Keratinocyte (primary cell): ENCODE measurements at regions not wholly inside any gene's neighbourhood (a gene's known extent, or its start where the extent isn't known, plus 50 kb on each side); places are given as distances from the start of the nearest gene placed in this dataset.

Experiments used
- DNase-seq: peaks from one replicate; pipeline ENCODE4 v3.0.0-alpha.2; 2011; ENCODE audit warnings: low read depth, missing footprints, low spot score
- FAIRE-seq: peaks from 2 replicates; lab custom pipeline; 2011; peaks lifted over from hg19 to GRCh38; lab: Jason Lieb, UNC
- H2AFZ ChIP-seq: 2 replicates; pipeline ENCODE4 v1.6.0; 2012; ENCODE audit warnings: low read length, control low read depth, inconsistent platforms; ENCODE audit not compliant: control insufficient read depth
- H3K27ac ChIP-seq: 2 replicates; pipeline ENCODE4 v1.5.1; 2011; ENCODE audit warnings: low read length; ENCODE audit not compliant: control insufficient read depth, insufficient read depth
- H3K27me3 ChIP-seq: 3 replicates; pipeline ENCODE4 v1.6.0; 2011; ENCODE audit warnings: low read length; ENCODE audit not compliant: control insufficient read depth, insufficient read depth; ENCODE audit errors: extremely low read depth
- H3K36me3 ChIP-seq, 2 experiments: 2 replicates in 1 of 2; 3 replicates in 1 of 2; pipeline ENCODE4 v1.5.1; 2011; ENCODE audit warnings: low read length in 2 of 2, mild to moderate bottlenecking in 1 of 2; ENCODE audit not compliant: control insufficient read depth in 2 of 2, insufficient read depth in 2 of 2; ENCODE audit errors: extremely low read depth in 1 of 2
- H3K4me1 ChIP-seq: 3 replicates; pipeline ENCODE4 v1.5.1; 2011; ENCODE audit warnings: low read length; ENCODE audit not compliant: control insufficient read depth, insufficient read depth; ENCODE audit errors: extremely low read depth
- H3K4me2 ChIP-seq: 3 replicates; pipeline ENCODE4 v1.6.0; 2011; ENCODE audit warnings: low read depth, low read length; ENCODE audit not compliant: control insufficient read depth, insufficient read depth; ENCODE audit errors: extremely low read depth
- H3K4me3 ChIP-seq, 3 experiments: fragments of 200-600 bp in 1 of 3; sonication (generic) in 1 of 3; 2 replicates in 2 of 3; 3 replicates in 1 of 3; pipeline ENCODE4 v1.5.1; 2011 to 2016; ENCODE audit warnings: low read length in 3 of 3, mild to moderate bottlenecking in 3 of 3, control low read depth in 2 of 3, inconsistent platforms in 1 of 3, low read depth in 1 of 3, mixed read lengths in 1 of 3, mixed run types in 1 of 3, moderate library complexity in 1 of 3; ENCODE audit not compliant: control insufficient read depth in 2 of 3, insufficient read depth in 2 of 3; ENCODE audit errors: extremely low read depth in 1 of 3
- H3K79me2 ChIP-seq: 2 replicates; pipeline ENCODE4 v1.6.0; 2012; ENCODE audit warnings: low read length; ENCODE audit not compliant: control insufficient read depth, insufficient read depth
- H3K9ac ChIP-seq: 3 replicates; pipeline ENCODE4 v1.6.0; 2011; ENCODE audit warnings: low read length; ENCODE audit not compliant: control insufficient read depth, insufficient read depth; ENCODE audit errors: extremely low read depth
- H3K9me1 ChIP-seq: 3 replicates; pipeline ENCODE4 v1.6.0; 2011; ENCODE audit warnings: low read length; ENCODE audit not compliant: control insufficient read depth, insufficient read depth; ENCODE audit errors: extremely low read depth
- H3K9me3 ChIP-seq: 2 replicates; pipeline ENCODE4 v1.5.1; 2012; ENCODE audit warnings: low read depth, low read length; ENCODE audit not compliant: control insufficient read depth
- H4K20me1 ChIP-seq: 3 replicates; pipeline ENCODE4 v1.6.0; 2011; ENCODE audit warnings: low read length; ENCODE audit not compliant: control insufficient read depth, insufficient read depth; ENCODE audit errors: extremely low read depth
- CTCF ChIP-seq, 3 experiments: IDR thresholded peaks in 1 of 3; conservative IDR thresholded peaks in 1 of 3; optimal IDR thresholded peaks in 1 of 3; 2 replicates in 2 of 3; 3 replicates in 1 of 3; pipeline versions ENCODE3 to v1.5.1; 2011; ENCODE audit warnings: low read length in 3 of 3, mild to moderate bottlenecking in 3 of 3, moderate library complexity in 2 of 3, control low read depth in 1 of 3, inconsistent platforms in 1 of 3; ENCODE audit not compliant: insufficient read depth in 2 of 3; ENCODE audit errors: extremely low read depth in 1 of 3
- EZH2 ChIP-seq: IDR thresholded peaks from one replicate; pipeline ENCODE4 v1.6.1; 2012; ENCODE audit warnings: inconsistent platforms, mild to moderate bottlenecking, low read length, moderate library complexity
- dilution Hi-C: fragments of 300-500 bp; cut with MboI; formaldehyde crosslinking; loops from one replicate; pipeline ENCODE4 v1.7.0; 2020; ENCODE audit warnings: low sequenced_read_pairs; ENCODE audit not compliant: extremely low pct_ligation_motif_present

- Histone ChIP-seq H3K4me3 (no peak overlapping the region), H3K36me3 (no peaks in the 10 kb centered on the region), H3K4me1 (no peaks in the 10 kb centered on the region), H3K4me2 (no peak overlapping the region), H3K9me1 (no peaks in the 10 kb centered on the region), H3K79me2 (no peaks in the 10 kb centered on the region), H3K27ac (no peak overlapping the region), H3K27me3 (no peaks in the 10 kb centered on the region), H2AFZ (no peak overlapping the region), H4K20me1 (no peaks in the 10 kb centered on the region), H3K9me3 (no peaks in the 10 kb centered on the region), H3K9ac (no peak overlapping the region)
- dilution Hi-C loops: no loop called here
- no peak for TF ChIP-seq EZH2
- no peak for TF ChIP-seq CTCF (optimal IDR thresholded peaks at IDR 0.05 in 1 of 3, IDR thresholded peaks at IDR 0.05 in 1 of 3, conservative IDR thresholded peaks at IDR 0.05 in 1 of 3; ENCODE audit: extremely low read depth in 1 of 3, insufficient read depth in 2 of 3, low read length in 3 of 3)
- FAIRE-seq: no peak
- DNase-seq: no peak
These were observed 90.8 kb upstream of the KCTD1 start for GRCh38 chr18:26639149-26639548.

- H3K4me1 ChIP-seq: no peaks in the 10 kb centered on the region
- no peak overlapping the region for H3K27ac ChIP-seq
- no peaks in the 10 kb centered on the region for H3K9me3 ChIP-seq
- H3K4me3 ChIP-seq: no peak overlapping the region
- TF ChIP-seq EZH2 (no peak), CTCF (optimal IDR thresholded peaks at IDR 0.05 in 1 of 3, IDR thresholded peaks at IDR 0.05 in 1 of 3, conservative IDR thresholded peaks at IDR 0.05 in 1 of 3; ENCODE audit: extremely low read depth in 1 of 3, insufficient read depth in 2 of 3, low read length in 3 of 3) (no peak)
- H3K9me1 ChIP-seq: no peaks in the 10 kb centered on the region
- H3K4me2 ChIP-seq: no peak overlapping the region
- no peak overlapping the region for H2AFZ ChIP-seq
- FAIRE-seq: no peak
- no peaks in the 10 kb centered on the region for H3K36me3 ChIP-seq
- no peaks in the 10 kb centered on the region for H3K27me3 ChIP-seq
- H3K79me2 ChIP-seq: no peaks in the 10 kb centered on the region
- H3K9ac ChIP-seq: no peak overlapping the region
- no peak for DNase-seq
- dilution Hi-C loops: no loop called here
- no peaks in the 10 kb centered on the region for H4K20me1 ChIP-seq
These were observed 89.6 kb upstream of the KCTD1 start for GRCh38 chr18:26637983-26638382.
